K562 (cell line): ENCODE measurements at regions not wholly inside any gene's neighbourhood (a gene's known extent, or its start where the extent isn't known, plus 50 kb on each side); places are given as distances from the start of the nearest gene placed in this dataset.

Experiments used
- ATAC-seq: fragments of 200-7000 bp; cut with Tn5 transposase; 3 replicates; pipeline ENCODE4 v1.9.1; 2020; ENCODE audit warnings: moderate library complexity
- BruUV-seq: library from RNA; stranded (reverse); fragments of 400-500 nt; replicated peaks from 2 replicates; lab custom pipeline; 2021; lab: Mats Ljungman, UMichigan
- CTCF ChIA-PET: fragments of 300-600 bp; formaldehyde crosslinking; extraction: SDS; loops from one replicate; lab custom pipeline; 2021; ENCODE audit warnings: low intra/inter-chr PET ratio; lab: Yijun Ruan, JAX
- POLR2A ChIA-PET: fragments of 300-600, 350-650 bp; sonication (Branson Sonifier 250); formaldehyde crosslinking; extraction: SDS; loops from one replicate; lab custom pipeline; 2021; ENCODE audit warnings: antibody characterized with exemption, inconsistent platforms; lab: Yijun Ruan, JAX
- DNase-seq, 4 experiments: peaks; one replicate each; pipeline versions ENCODE4 v3.0.0 to v3.0.0-alpha.2; 2011 to 2018; ENCODE audit warnings: low spot score in 3 of 4, mixed read lengths in 3 of 4; ENCODE audit errors: extremely low read depth in 1 of 4
- FAIRE-seq: peaks from 2 replicates; lab custom pipeline; 2011; peaks lifted over from hg19 to GRCh38; lab: Jason Lieb, UNC
- H2AFZ ChIP-seq: 2 replicates; pipeline ENCODE4 v1.6.0; 2011; ENCODE audit warnings: low read depth, low read length, control low read depth, inconsistent platforms
- H3K27ac ChIP-seq: fragments of 200-600 bp; 3 replicates; pipeline ENCODE4 v1.8.0; 2011; ENCODE audit warnings: low read depth, mild to moderate bottlenecking, control low read depth, inconsistent platforms, low read length, moderate library complexity, mixed read lengths; ENCODE audit errors: extremely low read depth
- H3K27me3 ChIP-seq, 2 experiments: fragments of 300-600 bp in 1 of 2; 2 replicates in 1 of 2; 3 replicates in 1 of 2; pipeline versions ENCODE4 v1.6.0 to v1.8.0; 2011; ENCODE audit warnings: inconsistent platforms in 2 of 2, low read length in 2 of 2, mild to moderate bottlenecking in 1 of 2, mixed read lengths in 1 of 2, moderate library complexity in 1 of 2; ENCODE audit not compliant: control insufficient read depth in 2 of 2, insufficient read depth in 2 of 2
- H3K36me3 ChIP-seq: fragments of 300-600 bp; 3 replicates; pipeline ENCODE4 v1.8.0; 2011; ENCODE audit warnings: mild to moderate bottlenecking, low read length, inconsistent platforms; ENCODE audit not compliant: control insufficient read depth, insufficient read depth
- H3K4me1 ChIP-seq, 2 experiments: fragments of 200-600 bp in 1 of 2; replicated peaks in 1 of 2; 2 replicates in 1 of 2; 3 replicates in 1 of 2; pipeline versions ENCODE4 v1.5.1 to v1.8.0; 2011; ENCODE audit warnings: inconsistent platforms in 2 of 2, low read length in 2 of 2, mild to moderate bottlenecking in 1 of 2, mixed read lengths in 1 of 2, moderate library complexity in 1 of 2; ENCODE audit not compliant: control insufficient read depth in 2 of 2, insufficient read depth in 2 of 2
- H3K4me2 ChIP-seq: 2 replicates; pipeline ENCODE4 v1.6.1; 2011; ENCODE audit warnings: low read length, control low read depth, inconsistent platforms, mixed read lengths; ENCODE audit not compliant: insufficient read depth
- H3K4me3 ChIP-seq: fragments of 200-600 bp; sonication (generic), shearing (Covaris generic); 2 replicates; pipeline ENCODE4 v1.5.1; 2016; ENCODE audit warnings: control low read depth, inconsistent platforms
- H3K79me2 ChIP-seq: fragments of 200-600 bp; 3 replicates; pipeline ENCODE4 v1.8.0; 2011; ENCODE audit warnings: low read length, inconsistent platforms; ENCODE audit not compliant: control insufficient read depth, insufficient read depth
- H3K9ac ChIP-seq, 2 experiments: 2 replicates each; pipeline versions ENCODE4 v1.6.0 to v1.6.1; 2011; ENCODE audit warnings: low read depth in 2 of 2, low read length in 2 of 2, control low read depth in 1 of 2, inconsistent platforms in 1 of 2, mild to moderate bottlenecking in 1 of 2, mixed read lengths in 1 of 2; ENCODE audit not compliant: insufficient read depth in 1 of 2
- H3K9me1 ChIP-seq: one replicate; pipeline ENCODE4 v1.6.0; 2011; ENCODE audit warnings: inconsistent platforms, mild to moderate bottlenecking, low read length, moderate library complexity; ENCODE audit not compliant: control insufficient read depth, insufficient read depth
- H3K9me3 ChIP-seq: replicated peaks from 2 replicates; pipeline ENCODE4 v1.5.1; 2011; ENCODE audit warnings: low read depth, low read length, inconsistent platforms; ENCODE audit not compliant: control insufficient read depth, insufficient read depth
- H4K20me1 ChIP-seq: replicated peaks from 2 replicates; pipeline ENCODE4 v1.6.1; 2011; ENCODE audit warnings: low read length, inconsistent platforms, mixed read lengths; ENCODE audit not compliant: control insufficient read depth, insufficient read depth
- DPF2 ChIP-seq: fragments of 450-650 bp; IDR thresholded peaks from 2 replicates; pipeline ENCODE4 v1.6.1; 2016
- ESRRB ChIP-seq: fragments of 250-450 bp; sonication (Bioruptor Pico); IDR thresholded peaks from 2 replicates; pipeline ENCODE4 v1.5.0; 2020; ENCODE audit warnings: mild to moderate bottlenecking, moderate library complexity, borderline replicate concordance
- ETV5 ChIP-seq: sonication (generic); formaldehyde crosslinking; IDR thresholded peaks from 2 replicates; pipeline ENCODE4 v1.4.0; 2020; ENCODE audit warnings: low read depth, mild to moderate bottlenecking, missing genetic modification reagents
- FOXP1 ChIP-seq: sonication (generic); formaldehyde crosslinking; IDR thresholded peaks from 2 replicates; pipeline ENCODE4 v1.8.0; 2022; ENCODE audit warnings: mild to moderate bottlenecking, missing genetic modification reagents
- GABPB2 ChIP-seq: fragments of 250-450 bp; sonication (Bioruptor Pico); conservative IDR thresholded peaks from 2 replicates; pipeline ENCODE4 v1.5.1; 2021; ENCODE audit warnings: mild to moderate bottlenecking
- MED1 ChIP-seq: sonication (generic); formaldehyde crosslinking; IDR thresholded peaks from 2 replicates; pipeline ENCODE4 v1.8.1; 2023; ENCODE audit warnings: missing genetic modification reagents, borderline replicate concordance
- NR2F6 ChIP-seq: fragments of 450-650 bp; formaldehyde crosslinking; IDR thresholded peaks from 2 replicates; pipeline ENCODE4 v1.4.0; 2020; ENCODE audit warnings: mild to moderate bottlenecking
- NR3C1 ChIP-seq: sonication (generic); formaldehyde crosslinking; IDR thresholded peaks from 2 replicates; pipeline ENCODE4 v1.8.1; 2022; ENCODE audit warnings: missing genetic modification reagents
- RBM39 ChIP-seq: fragments of 200-400 bp; formaldehyde crosslinking; optimal IDR thresholded peaks from 2 replicates; pipeline ENCODE3; 2018; ENCODE audit warnings: low read depth, low read length
- RCOR1 ChIP-seq, 2 experiments: IDR thresholded peaks; 2 replicates each; pipeline ENCODE4 v1.6.1; 2012; ENCODE audit warnings: low read depth in 2 of 2, low read length in 2 of 2, borderline replicate concordance in 1 of 2, improper control_type of control experiment in 1 of 2
- RFX1 ChIP-seq: fragments of 450-650 bp; IDR thresholded peaks from 2 replicates; pipeline ENCODE4 v1.6.1; 2016; ENCODE audit warnings: mild to moderate bottlenecking, moderate library complexity
- RUNX1 ChIP-seq: sonication (generic); IDR thresholded peaks from 2 replicates; pipeline ENCODE4 v1.6.1; 2016; ENCODE audit warnings: antibody characterized with exemption, low read depth
- ZBED1 ChIP-seq: IDR thresholded peaks from 2 replicates; pipeline ENCODE4 v1.6.1; 2014
- ZKSCAN1 ChIP-seq: fragments of 150-350 bp; IDR thresholded peaks from 2 replicates; pipeline ENCODE4 v1.6.1; 2016; ENCODE audit warnings: low read depth, low read length
- ZNF282 ChIP-seq: sonication (generic); formaldehyde crosslinking; IDR thresholded peaks from 2 replicates; pipeline ENCODE4 v1.8.1; 2023; ENCODE audit warnings: missing genetic modification reagents
- ZNF384 ChIP-seq: IDR thresholded peaks from 2 replicates; pipeline ENCODE4 v1.6.1; 2012; ENCODE audit warnings: low read depth, low read length, improper control_type of control experiment
- WGBS: fragments of 100-300 bp; shearing (Covaris generic); methylation state at CpG from one replicate; pipeline ENCODE4 v1.1.6; 2016; ENCODE audit warnings: low coverage, mixed read lengths; ENCODE audit not compliant: insufficient coverage; ENCODE audit errors: missing lambda C conversion rate; 5-methylcytosine and 5-hydroxymethylcytosine counted together
- in situ Hi-C: fragments of 300-500 bp; cut with MboI; formaldehyde crosslinking; loops from 4 replicates; pipeline ENCODE4 v1.15.0; 2018; ENCODE audit warnings: inconsistent platforms, mixed read lengths
- intact Hi-C: fragments of 100-400 bp; cut with micrococcal nuclease; formaldehyde crosslinking; loops from 2 replicates; pipeline ENCODE4 v1.14.2; 2022
- TF ChIP-seq, protein P1 (sequence below), 2 experiments: fragments of 200-800 bp in 1 of 2; sonication (Bioruptor generic) in 1 of 2; sonication (generic) in 1 of 2; formaldehyde crosslinking in 1 of 2; IDR thresholded peaks in 1 of 2; conservative IDR thresholded peaks in 1 of 2; 2 replicates each; pipeline versions ENCODE4 v1.5.0 to v1.6.1; 2016 to 2020; ENCODE audit warnings: missing compliant biosample characterization in 1 of 2, missing genetic modification characterization in 1 of 2, missing genetic modification reagents in 1 of 2

DNA sequence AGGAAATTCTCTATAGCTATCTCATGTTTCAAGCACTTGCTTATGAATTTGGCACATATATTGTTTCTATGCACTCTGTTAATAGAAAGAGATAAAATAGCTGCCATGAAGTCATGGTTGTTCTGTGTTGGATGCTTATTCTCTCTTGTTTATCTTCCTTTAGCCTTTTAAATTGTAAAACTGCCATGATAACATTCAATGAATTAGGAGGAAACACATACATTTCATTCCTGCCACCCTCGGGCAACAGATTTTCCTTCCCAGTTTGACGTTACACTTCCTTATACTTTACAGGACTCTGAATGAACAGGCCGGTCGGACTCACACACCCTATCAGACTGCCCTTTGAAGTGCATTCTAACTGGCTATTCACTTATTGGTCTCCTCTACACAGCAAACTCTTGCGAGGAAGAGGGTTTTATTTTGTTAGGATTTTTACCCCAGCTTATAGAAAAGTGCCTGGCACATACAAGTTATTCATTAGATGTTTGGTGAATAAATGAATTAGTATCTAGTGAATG, 65.7 kb upstream of the FERD3L start:
- H3K79me2 ChIP-seq: no peaks in the 10 kb centered on the region
- no peak for TF ChIP-seq NR2F6 (CRISPR knock-in tag)
- no peak for TF ChIP-seq ETV5 (CRISPR knock-in tag)
- no peak for TF ChIP-seq DPF2
- no peak for TF ChIP-seq RFX1
- TF ChIP-seq ZNF384: no peak
- no peak for TF ChIP-seq ZKSCAN1
- TF ChIP-seq RBM39: no peak
- TF ChIP-seq FOXP1 (CRISPR knock-in tag): no peak
- ATAC-seq: no peak
- no TSS peak for BruUV-seq
- FAIRE-seq: no peak
- H3K9ac ChIP-seq: no peak overlapping the region
- in situ Hi-C loops: no loop called here
- no peak for DNase-seq
- H3K9me1 ChIP-seq: no peaks in the 10 kb centered on the region
- 0% methylated on average over 5 of the region's 5 CpGs for WGBS
- no peak overlapping the region for H3K4me3 ChIP-seq
- no peaks in the 10 kb centered on the region for H3K4me1 ChIP-seq
- no peaks in the 10 kb centered on the region for H3K36me3 ChIP-seq
- ChIA-PET CTCF (no interaction called here), POLR2A (no interaction called here)
- H3K27me3 ChIP-seq: no peaks in the 10 kb centered on the region
- H3K9me3 ChIP-seq: no peaks in the 10 kb centered on the region; the same call in 1 of the 2 replicates
- H3K27ac ChIP-seq: no peak overlapping the region
- no peaks in the 10 kb centered on the region for H4K20me1 ChIP-seq
- H3K4me2 ChIP-seq: no peak overlapping the region
- intact Hi-C loops: no loop called here
- H2AFZ ChIP-seq: no peak overlapping the region

DNA sequence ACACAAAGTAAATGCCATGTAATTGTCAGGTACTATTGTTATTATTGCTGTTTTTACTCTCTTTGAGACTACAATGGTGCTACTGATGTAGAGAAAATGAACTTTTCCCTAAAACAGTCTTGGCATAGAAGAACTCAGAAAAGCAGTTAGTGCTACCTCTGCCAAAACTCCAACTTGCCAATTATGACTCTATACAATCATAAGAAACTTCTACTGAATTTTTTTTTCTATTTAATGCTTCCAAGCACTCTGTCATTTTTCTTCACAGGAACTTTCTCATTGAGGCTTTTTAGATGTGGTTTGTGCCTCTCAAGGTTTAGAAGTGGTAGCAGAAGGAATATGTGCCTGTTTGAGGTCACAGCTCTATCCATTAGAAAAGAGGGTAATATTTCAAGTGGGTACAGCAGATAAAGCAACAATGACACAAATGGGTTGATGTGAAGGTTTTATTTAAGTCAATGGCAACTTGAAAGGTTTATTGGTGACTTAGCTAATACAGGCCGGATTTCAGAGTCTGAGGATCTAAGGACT, 64.0 kb upstream of the FERD3L start:
- Histone ChIP-seq H3K4me2 (no peak overlapping the region), H3K4me1 (no peaks in the 10 kb centered on the region), H4K20me1 (no peaks in the 10 kb centered on the region), H2AFZ (no peak overlapping the region), H3K4me3 (no peak overlapping the region), H3K9ac (no peak overlapping the region), H3K36me3 (no peaks in the 10 kb centered on the region), H3K79me2 (no peaks in the 10 kb centered on the region), H3K27me3 (no peaks in the 10 kb centered on the region), H3K27ac (no peak overlapping the region), H3K9me3 (no peaks in the 10 kb centered on the region; the same call in 1 of the 2 replicates), H3K9me1 (no peaks in the 10 kb centered on the region)
- no TSS peak for BruUV-seq
- CTCF ChIA-PET: no interaction called here
- no peak for FAIRE-seq
- no peak for ATAC-seq
- WGBS: 0% methylated on average over 1 of the region's 1 CpG
- in situ Hi-C loops (no loop called here), intact Hi-C loops (no loop called here)
- TF ChIP-seq ESRRB (CRISPR knock-in tag): no peak
- no peak for TF ChIP-seq MED1 (CRISPR knock-in tag)
- TF ChIP-seq GABPB2: no peak
- TF ChIP-seq, protein P1, sequence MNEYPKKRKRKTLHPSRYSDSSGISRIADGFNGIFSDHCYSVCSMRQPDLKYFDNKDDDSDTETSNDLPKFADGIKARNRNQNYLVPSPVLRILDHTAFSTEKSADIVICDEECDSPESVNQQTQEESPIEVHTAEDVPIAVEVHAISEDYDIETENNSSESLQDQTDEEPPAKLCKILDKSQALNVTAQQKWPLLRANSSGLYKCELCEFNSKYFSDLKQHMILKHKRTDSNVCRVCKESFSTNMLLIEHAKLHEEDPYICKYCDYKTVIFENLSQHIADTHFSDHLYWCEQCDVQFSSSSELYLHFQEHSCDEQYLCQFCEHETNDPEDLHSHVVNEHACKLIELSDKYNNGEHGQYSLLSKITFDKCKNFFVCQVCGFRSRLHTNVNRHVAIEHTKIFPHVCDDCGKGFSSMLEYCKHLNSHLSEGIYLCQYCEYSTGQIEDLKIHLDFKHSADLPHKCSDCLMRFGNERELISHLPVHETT (CRISPR knock-in tag; conservative IDR thresholded peaks at IDR 0.05 in 1 of 2, IDR thresholded peaks at IDR 0.05 in 1 of 2): no peak
- no peak for TF ChIP-seq RCOR1 (IDR thresholded peaks at IDR 0.05; ENCODE audit: borderline replicate concordance in 1 of 2, low read depth in 2 of 2, low read length in 2 of 2)
- TF ChIP-seq ZNF282: no peak
- no peak for TF ChIP-seq ZBED1
- no peak for TF ChIP-seq RUNX1
- TF ChIP-seq NR3C1: no peak
- no peak for DNase-seq
- POLR2A ChIA-PET: no interaction called here
